SK-N-SH (cell line): ENCODE measurements at regions not wholly inside any gene's neighbourhood (a gene's known extent, or its start where the extent isn't known, plus 50 kb on each side); places are given as distances from the start of the nearest gene placed in this dataset.

ENCODE experiments used
- CTCF ChIA-PET: fragments of 300-600, 350-600 bp; formaldehyde crosslinking; extraction: SDS; loops from one replicate; lab custom pipeline; 2021; lab: Yijun Ruan, JAX
- POLR2A ChIA-PET: fragments of 350-600 bp; sonication (Branson Sonifier 250); formaldehyde crosslinking; extraction: SDS; loops from one replicate; lab custom pipeline; 2020; ENCODE audit warnings: antibody characterized with exemption, inconsistent platforms; lab: Yijun Ruan, JAX
- DNase-seq: peaks from one replicate; pipeline ENCODE4 v3.0.0; 2012
- H2AFZ ChIP-seq: fragments of 200-600 bp; sonication (generic); 2 replicates; pipeline ENCODE4 v1.8.1; 2016; ENCODE audit warnings: antibody characterized with exemption, mild to moderate bottlenecking, low read depth
- H3F3A ChIP-seq: fragments of 200-600 bp; sonication (generic); replicated peaks from 2 replicates; pipeline ENCODE3; 2016; ENCODE audit warnings: antibody characterized with exemption, mild to moderate bottlenecking; ENCODE audit not compliant: insufficient read depth
- H3K27ac ChIP-seq, 2 experiments: fragments of 200-500 bp in 1 of 2; fragments of 200-600 bp in 1 of 2; sonication (Bioruptor generic) in 1 of 2; sonication (generic), shearing (Covaris generic) in 1 of 2; 2 replicates each; pipeline versions ENCODE4 v1.5.1 to v1.6.1; 2014 to 2016; ENCODE audit warnings: low read depth in 2 of 2, inconsistent platforms in 1 of 2, low read length in 1 of 2, mild to moderate bottlenecking in 1 of 2, mixed read lengths in 1 of 2
- H3K27me3 ChIP-seq: fragments of 200-600 bp; sonication (generic), shearing (Covaris generic); 2 replicates; pipeline ENCODE4 v1.6.1; 2016; ENCODE audit warnings: mixed run types; ENCODE audit not compliant: insufficient read depth
- H3K36me3 ChIP-seq, 2 experiments: fragments of 200-500 bp in 1 of 2; fragments of 200-600 bp in 1 of 2; sonication (Bioruptor generic) in 1 of 2; sonication (generic) in 1 of 2; replicated peaks in 1 of 2; 2 replicates each; pipeline versions ENCODE3 to v1.5.1; 2014 to 2016; ENCODE audit warnings: low read length in 1 of 2, mild to moderate bottlenecking in 1 of 2; ENCODE audit not compliant: insufficient read depth in 2 of 2, control insufficient read depth in 1 of 2
- H3K4me1 ChIP-seq, 2 experiments: fragments of 200-500 bp in 1 of 2; fragments of 200-600 bp in 1 of 2; sonication (Bioruptor generic) in 1 of 2; sonication (generic), shearing (Covaris generic) in 1 of 2; 2 replicates each; pipeline versions ENCODE4 v1.5.1 to v1.6.1; 2014 to 2016; ENCODE audit warnings: low read depth in 1 of 2, low read length in 1 of 2, mixed run types in 1 of 2; ENCODE audit not compliant: insufficient read depth in 2 of 2, control insufficient read depth in 1 of 2
- H3K4me2 ChIP-seq: fragments of 200-600 bp; sonication (generic), shearing (Covaris generic); 2 replicates; pipeline ENCODE4 v1.6.1; 2017; ENCODE audit warnings: mixed run types
- H3K4me3 ChIP-seq, 2 experiments: fragments of 200-500 bp in 1 of 2; fragments of 200-600 bp in 1 of 2; sonication (Bioruptor generic) in 1 of 2; sonication (generic), shearing (Covaris generic) in 1 of 2; 2 replicates each; pipeline versions ENCODE4 v1.5.1 to v1.8.1; 2014 to 2016; ENCODE audit warnings: low read depth in 2 of 2, inconsistent platforms in 1 of 2, low read length in 1 of 2, mild to moderate bottlenecking in 1 of 2, mixed read lengths in 1 of 2, moderate library complexity in 1 of 2
- H3K79me2 ChIP-seq: fragments of 200-600 bp; sonication (generic); 2 replicates; pipeline ENCODE4 v1.8.1; 2017; ENCODE audit warnings: mild to moderate bottlenecking; ENCODE audit not compliant: insufficient read depth
- H3K9ac ChIP-seq: fragments of 200-600 bp; sonication (generic); 2 replicates; pipeline ENCODE4 v1.6.1; 2017; ENCODE audit warnings: mixed run types
- H3K9me2 ChIP-seq: fragments of 200-600 bp; sonication (generic); 2 replicates; pipeline ENCODE4 v1.6.1; 2017; ENCODE audit warnings: mixed run types
- H3K9me3 ChIP-seq: fragments of 200-600 bp; sonication (generic); 2 replicates; pipeline ENCODE4 v1.6.1; 2017; ENCODE audit warnings: mixed run types, mild to moderate bottlenecking, moderate library complexity
- H4K20me1 ChIP-seq: fragments of 200-600 bp; sonication (generic); 2 replicates; pipeline ENCODE4 v1.6.1; 2017; ENCODE audit warnings: mild to moderate bottlenecking, mixed run types; ENCODE audit not compliant: insufficient read depth
- GABPA ChIP-seq: IDR thresholded peaks from 2 replicates; pipeline ENCODE4 v1.4.0; 2012; ENCODE audit warnings: low read depth, mild to moderate bottlenecking
- GATA2 ChIP-seq: sonication (generic); formaldehyde crosslinking; IDR thresholded peaks from 2 replicates; pipeline ENCODE4 v1.5.0; 2020; ENCODE audit warnings: mild to moderate bottlenecking, missing genetic modification reagents
- MEF2A ChIP-seq: IDR thresholded peaks from 2 replicates; pipeline ENCODE4 v1.4.0; 2012; ENCODE audit warnings: low read depth, borderline replicate concordance
- NFIC ChIP-seq: IDR thresholded peaks from 2 replicates; pipeline ENCODE4 v1.4.0; 2012; ENCODE audit warnings: borderline replicate concordance
- PBX3 ChIP-seq: IDR thresholded peaks from 2 replicates; pipeline ENCODE4; 2012
- POLR2AphosphoS5 ChIP-seq: IDR thresholded peaks from 2 replicates; pipeline ENCODE4 v1.6.1; 2012; ENCODE audit warnings: low read depth, low read length
- RCOR1 ChIP-seq: fragments of 150-350 bp; IDR thresholded peaks from 2 replicates; pipeline ENCODE4 v1.6.1; 2017; ENCODE audit warnings: antibody characterized with exemption, low read length
- REST ChIP-seq: IDR thresholded peaks from 2 replicates; pipeline ENCODE4 v1.6.1; 2012; ENCODE audit warnings: mild to moderate bottlenecking, low read depth, low read length, moderate library complexity
- RFX5 ChIP-seq: IDR thresholded peaks from 2 replicates; pipeline ENCODE4 v1.6.1; 2012; ENCODE audit warnings: mild to moderate bottlenecking, improper control_type of control experiment, low read length
- USF1 ChIP-seq: IDR thresholded peaks from 2 replicates; pipeline ENCODE4 v1.4.0; 2012; ENCODE audit warnings: low read depth, borderline replicate concordance
- YY1 ChIP-seq: IDR thresholded peaks from 2 replicates; pipeline ENCODE4 v1.4.0; 2012; ENCODE audit warnings: low read depth, mild to moderate bottlenecking
- WGBS: methylation state at CpG from one replicate; pipeline ENCODE4 v1.1.6; 2017; ENCODE audit warnings: low lambda C conversion rate; 5-methylcytosine and 5-hydroxymethylcytosine counted together

GRCh38 chr16:77600555-77600954 is 121.8 kb upstream of the NUDT7 start:
- H3K36me3 ChIP-seq: no peaks in the 10 kb centered on the region
- ChIA-PET POLR2A (no interaction called here), CTCF (interaction anchor here (1.2 to 2.0 kb wide), 3 partner anchors 16 to 402 kb away, joined by 4 to 11 read pairs (median 4); no protein-coding TSS in a partner anchor)
- H3K4me3 ChIP-seq: no peak overlapping the region
- H3K9me2 ChIP-seq: no peaks in the 10 kb centered on the region
- TF ChIP-seq POLR2AphosphoS5: no peak
- TF ChIP-seq USF1: no peak
- no peak for TF ChIP-seq RCOR1
- TF ChIP-seq GATA2 (CRISPR knock-in tag): no peak
- no peak for TF ChIP-seq PBX3
- TF ChIP-seq MEF2A: no peak
- no peak for TF ChIP-seq YY1
- no peak for TF ChIP-seq RFX5
- TF ChIP-seq NFIC: no peak
- no peak for TF ChIP-seq REST
- no peak for TF ChIP-seq GABPA
- no peaks in the 10 kb centered on the region for H4K20me1 ChIP-seq
- no peaks in the 10 kb centered on the region for H3K27me3 ChIP-seq
- WGBS: 5% methylated on average over 2 of the region's 2 CpGs
- no peak for DNase-seq
- no peak overlapping the region for H3K4me2 ChIP-seq
- no peaks in the 10 kb centered on the region for H3K4me1 ChIP-seq
- H2AFZ ChIP-seq: no peak overlapping the region
- no peak overlapping the region for H3K27ac ChIP-seq
- H3K9me3 ChIP-seq: no peaks in the 10 kb centered on the region
- H3F3A ChIP-seq: no peaks in the 10 kb centered on the region
- H3K79me2 ChIP-seq: no peaks in the 10 kb centered on the region
- H3K9ac ChIP-seq: no peak overlapping the region

- Histone ChIP-seq H3K9me2 (no peaks in the 10 kb centered on the region), H3K79me2 (no peaks in the 10 kb centered on the region), H3K9ac (no peak overlapping the region), H3K27ac (no peak overlapping the region), H4K20me1 (no peaks in the 10 kb centered on the region), H3K27me3 (no peaks in the 10 kb centered on the region), H3F3A (no peaks in the 10 kb centered on the region), H3K9me3 (no peaks in the 10 kb centered on the region), H2AFZ (no peak overlapping the region), H3K4me2 (no peak overlapping the region), H3K4me1 (no peaks in the 10 kb centered on the region), H3K36me3 (no peaks in the 10 kb centered on the region), H3K4me3 (no peak overlapping the region)
- no peak for TF ChIP-seq YY1
- WGBS: 4% methylated on average over 2 of the region's 2 CpGs
- CTCF ChIA-PET: interaction anchor here (0.6 to 2.4 kb wide), 3 partner anchors 57 to 368 kb away, joined by 3 to 11 read pairs (median 9); no protein-coding TSS in a partner anchor
- POLR2A ChIA-PET: no interaction called here
- DNase-seq: no peak
Measured at GRCh38 chr16:77603656-77604055, 118.7 kb upstream of the NUDT7 start.
